Right atrium auricular region (tissue), 2 donors: ENCODE measurements at regions not wholly inside any gene's neighbourhood (a gene's known extent, or its start where the extent isn't known, plus 50 kb on each side); places are given as distances from the start of the nearest gene placed in this dataset.

ENCODE experiments used
- DNase-seq: peaks from one replicate; pipeline ENCODE4 v3.0.0-alpha.2; 2019; ENCODE audit warnings: low spot score
- H3K27ac ChIP-seq, 2 donors: fragments of 200-600 bp; sonication (generic); 1 replicate in 1 of 2; 2 replicates in 1 of 2; pipeline ENCODE4 v1.5.1; 2016 to 2019
- H3K27me3 ChIP-seq, 2 donors: fragments of 200-600 bp; sonication (generic); one replicate each; pipeline versions ENCODE4 v1.5.1 to v1.6.0; 2017 to 2019
- H3K36me3 ChIP-seq: fragments of 200-600 bp; sonication (generic); one replicate; pipeline ENCODE4 v1.5.1; 2016
- H3K4me1 ChIP-seq, 2 donors: fragments of 200-600 bp; sonication (generic); one replicate each; pipeline versions ENCODE4 v1.5.1 to v1.6.0; 2017 to 2019
- H3K4me3 ChIP-seq, 2 donors: fragments of 200-600 bp; sonication (generic); 1 replicate in 1 of 2; 2 replicates in 1 of 2; pipeline ENCODE4 v1.5.1; 2017 to 2019; ENCODE audit warnings: mild to moderate bottlenecking in 1 of 2, moderate library complexity in 1 of 2
- H3K9me3 ChIP-seq, 2 donors: fragments of 200-600 bp; sonication (generic); one replicate each; pipeline ENCODE4 v1.5.1; 2019
- TF ChIP-seq, protein P1 (sequence below), 2 donors: fragments of 200-600 bp; sonication (generic); IDR thresholded peaks; one replicate each; pipeline ENCODE4 v1.5.1; 2019; ENCODE audit warnings: antibody characterized with exemption in 2 of 2

DNA sequence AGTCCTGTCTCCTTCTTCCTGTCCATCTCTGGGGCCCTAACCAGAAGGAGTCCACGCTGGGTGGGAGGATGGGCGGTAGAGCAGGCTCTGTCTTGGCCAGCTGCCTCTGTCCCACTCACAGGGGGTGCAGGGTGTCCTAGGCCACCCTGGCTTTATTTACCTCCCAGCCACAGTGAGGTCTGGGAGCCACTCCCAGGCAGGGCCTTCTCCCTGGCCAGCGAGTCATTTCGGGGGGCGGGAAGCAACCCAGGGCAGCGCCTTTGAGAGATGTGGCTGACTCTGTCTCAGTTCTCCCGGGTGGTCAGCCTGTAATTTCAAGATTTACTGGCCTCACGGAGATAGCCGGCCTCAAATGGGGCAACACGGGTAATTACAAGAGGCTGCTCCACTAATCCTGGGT lies 67.4 kb upstream of the PTCH1 start:
- Histone ChIP-seq H3K27me3 (no peaks in the 10 kb centered on the region), H3K4me3 (no peak overlapping the region), H3K36me3 (no peaks in the 10 kb centered on the region), H3K4me1 (no peaks in the 10 kb centered on the region), H3K27ac (no peak overlapping the region), H3K9me3 (no peaks in the 10 kb centered on the region)
- TF ChIP-seq, protein P1, sequence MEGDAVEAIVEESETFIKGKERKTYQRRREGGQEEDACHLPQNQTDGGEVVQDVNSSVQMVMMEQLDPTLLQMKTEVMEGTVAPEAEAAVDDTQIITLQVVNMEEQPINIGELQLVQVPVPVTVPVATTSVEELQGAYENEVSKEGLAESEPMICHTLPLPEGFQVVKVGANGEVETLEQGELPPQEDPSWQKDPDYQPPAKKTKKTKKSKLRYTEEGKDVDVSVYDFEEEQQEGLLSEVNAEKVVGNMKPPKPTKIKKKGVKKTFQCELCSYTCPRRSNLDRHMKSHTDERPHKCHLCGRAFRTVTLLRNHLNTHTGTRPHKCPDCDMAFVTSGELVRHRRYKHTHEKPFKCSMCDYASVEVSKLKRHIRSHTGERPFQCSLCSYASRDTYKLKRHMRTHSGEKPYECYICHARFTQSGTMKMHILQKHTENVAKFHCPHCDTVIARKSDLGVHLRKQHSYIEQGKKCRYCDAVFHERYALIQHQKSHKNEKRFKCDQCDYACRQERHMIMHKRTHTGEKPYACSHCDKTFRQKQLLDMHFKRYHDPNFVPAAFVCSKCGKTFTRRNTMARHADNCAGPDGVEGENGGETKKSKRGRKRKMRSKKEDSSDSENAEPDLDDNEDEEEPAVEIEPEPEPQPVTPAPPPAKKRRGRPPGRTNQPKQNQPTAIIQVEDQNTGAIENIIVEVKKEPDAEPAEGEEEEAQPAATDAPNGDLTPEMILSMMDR (IDR thresholded peaks at IDR 0.05), result no peak
- DNase-seq, result no peak

- Histone ChIP-seq H3K27ac (no peak overlapping the region), H3K27me3 (no peaks in the 10 kb centered on the region), H3K4me1 (no peaks in the 10 kb centered on the region), H3K9me3 (no peaks in the 10 kb centered on the region), H3K36me3 (no peaks in the 10 kb centered on the region), H3K4me3 (no peak overlapping the region)
- no peak for DNase-seq
- TF ChIP-seq, protein P1 (IDR thresholded peaks at IDR 0.05), result no peak
Observed at GRCh38 chr9:95581900-95582299, 65.1 kb upstream of the PTCH1 start.

DNA sequence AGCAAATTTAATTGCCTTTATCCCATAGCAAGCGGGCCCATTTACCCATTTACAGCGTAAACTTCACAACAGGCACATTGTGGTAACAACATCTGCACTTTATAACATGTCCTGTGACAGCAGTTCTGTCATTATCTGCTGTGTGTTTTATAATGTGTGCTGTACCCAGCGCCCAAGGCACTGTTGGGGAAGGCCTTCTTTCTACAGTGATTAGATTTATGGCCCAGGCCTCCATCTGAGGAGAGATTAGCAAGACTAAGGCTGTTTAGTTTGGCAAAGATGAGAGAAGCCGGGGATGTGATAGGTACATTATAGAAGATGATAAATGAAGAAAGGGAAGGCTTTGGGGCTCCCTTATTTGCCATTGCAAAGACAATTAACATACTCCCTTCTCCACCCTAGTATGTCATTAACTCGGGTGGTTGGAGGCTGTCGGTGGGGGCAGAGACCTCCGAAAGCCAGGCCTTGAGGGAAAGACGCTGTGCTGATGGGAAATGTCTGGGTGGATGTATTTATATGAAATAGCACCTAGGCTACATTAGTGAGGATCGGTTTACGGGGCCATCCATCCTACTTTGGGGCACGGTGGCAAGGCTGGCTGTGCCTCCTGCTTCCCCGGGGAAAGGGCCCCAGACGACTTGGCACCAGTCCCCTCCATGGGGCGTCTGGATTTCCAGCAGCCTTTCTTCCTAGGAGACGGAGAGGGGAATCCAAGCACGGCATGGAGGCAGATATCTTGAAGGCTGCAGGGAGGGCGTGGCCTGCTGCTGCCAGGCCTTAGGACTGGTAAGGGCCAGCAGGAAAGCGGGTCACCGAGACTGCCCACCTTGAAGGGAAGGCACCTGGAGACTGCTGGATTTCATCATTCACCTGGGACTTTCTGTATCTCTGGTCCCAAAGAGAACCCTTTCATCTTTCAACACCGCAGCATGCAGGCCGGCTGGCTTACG lies 64.3 kb upstream of the PTCH1 start:
- Histone ChIP-seq H3K27ac (no peak overlapping the region), H3K27me3 (no peaks in the 10 kb centered on the region), H3K36me3 (no peaks in the 10 kb centered on the region), H3K4me3 (no peak overlapping the region), H3K9me3 (no peaks in the 10 kb centered on the region), H3K4me1 (no peaks in the 10 kb centered on the region)
- no peak for DNase-seq
- TF ChIP-seq, protein P1 (IDR thresholded peaks at IDR 0.05), result no peak

DNA sequence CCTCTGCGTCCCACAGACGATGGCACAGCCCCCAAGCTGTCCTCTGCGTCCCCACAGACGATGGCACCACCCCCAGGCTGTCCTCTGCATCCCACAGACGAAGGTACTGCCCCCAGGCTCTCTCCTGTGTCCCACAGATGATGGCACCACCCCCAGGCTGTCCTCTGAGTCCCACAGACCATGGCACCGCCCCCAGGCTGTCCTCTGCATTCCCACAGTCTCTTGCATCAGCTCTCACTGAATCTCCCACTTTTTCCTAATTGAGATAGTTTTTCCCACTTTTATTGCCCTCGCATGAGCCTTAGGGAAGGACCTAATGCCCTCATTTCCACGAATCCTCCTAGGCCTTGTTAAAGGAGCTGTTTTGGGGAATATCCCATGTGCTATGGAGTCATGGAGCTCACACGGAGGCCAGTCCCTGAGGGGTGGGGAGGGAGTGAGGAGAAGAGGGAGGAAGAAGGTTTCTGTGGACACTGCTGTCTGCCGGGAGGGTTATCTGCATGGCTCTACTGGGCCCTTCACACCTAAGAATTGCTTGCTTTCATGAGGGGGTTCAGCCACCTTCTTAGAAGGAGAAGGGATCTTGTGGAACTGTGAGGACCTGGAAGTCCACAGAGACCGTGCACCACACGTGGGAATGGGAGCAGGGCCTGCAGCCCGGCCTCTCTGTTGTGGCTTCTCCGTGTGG lies 58.2 kb upstream of the PTCH1 start:
- no peaks in the 10 kb centered on the region for H3K36me3 ChIP-seq
- H3K27me3 ChIP-seq, result no peaks in the 10 kb centered on the region
- H3K4me3 ChIP-seq, result no peak overlapping the region
- no peak overlapping the region for H3K27ac ChIP-seq
- TF ChIP-seq, protein P1 (IDR thresholded peaks at IDR 0.05), result no peak
- H3K9me3 ChIP-seq, result no peaks in the 10 kb centered on the region
- H3K4me1 ChIP-seq, result peaks cover 0 to 7% of the 10 kb centered on the region in 2 donors
- no peak for DNase-seq

DNA sequence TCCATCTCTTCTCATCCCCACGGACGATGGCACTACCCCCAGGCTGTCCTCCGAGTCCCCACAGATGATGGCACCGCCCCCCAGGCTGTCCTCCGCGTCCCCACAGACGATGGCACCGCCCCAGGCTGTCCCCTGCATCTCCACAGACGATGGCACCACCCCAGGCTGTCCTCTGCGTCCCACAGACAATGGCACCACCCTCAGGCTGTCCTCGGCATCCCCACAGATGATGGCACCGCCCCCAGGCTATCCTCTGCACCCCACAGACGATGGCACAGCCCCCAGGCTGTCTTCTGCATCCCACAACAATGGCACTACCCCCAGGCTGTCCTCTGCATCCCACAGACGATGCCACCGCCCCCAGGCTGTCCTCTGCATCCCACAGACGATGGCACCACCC lies 57.4 kb upstream of the PTCH1 start:
- H3K4me3 ChIP-seq, result no peak overlapping the region
- no peaks in the 10 kb centered on the region for H3K9me3 ChIP-seq
- H3K36me3 ChIP-seq, result no peaks in the 10 kb centered on the region
- H3K27me3 ChIP-seq, result no peaks in the 10 kb centered on the region
- H3K4me1 ChIP-seq, result peaks cover 0 to 11% of the 10 kb centered on the region in 2 donors
- no peak for DNase-seq
- H3K27ac ChIP-seq, result no peak overlapping the region
- TF ChIP-seq, protein P1 (IDR thresholded peaks at IDR 0.05), result peak in 1 of 2 donors; percentile 19
